ENCODE measurements at regions not wholly inside any gene's neighbourhood (a gene's known extent, or its start where the extent isn't known, plus 50 kb on each side); places are given as distances from the start of the nearest gene placed in this dataset.

DNA sequence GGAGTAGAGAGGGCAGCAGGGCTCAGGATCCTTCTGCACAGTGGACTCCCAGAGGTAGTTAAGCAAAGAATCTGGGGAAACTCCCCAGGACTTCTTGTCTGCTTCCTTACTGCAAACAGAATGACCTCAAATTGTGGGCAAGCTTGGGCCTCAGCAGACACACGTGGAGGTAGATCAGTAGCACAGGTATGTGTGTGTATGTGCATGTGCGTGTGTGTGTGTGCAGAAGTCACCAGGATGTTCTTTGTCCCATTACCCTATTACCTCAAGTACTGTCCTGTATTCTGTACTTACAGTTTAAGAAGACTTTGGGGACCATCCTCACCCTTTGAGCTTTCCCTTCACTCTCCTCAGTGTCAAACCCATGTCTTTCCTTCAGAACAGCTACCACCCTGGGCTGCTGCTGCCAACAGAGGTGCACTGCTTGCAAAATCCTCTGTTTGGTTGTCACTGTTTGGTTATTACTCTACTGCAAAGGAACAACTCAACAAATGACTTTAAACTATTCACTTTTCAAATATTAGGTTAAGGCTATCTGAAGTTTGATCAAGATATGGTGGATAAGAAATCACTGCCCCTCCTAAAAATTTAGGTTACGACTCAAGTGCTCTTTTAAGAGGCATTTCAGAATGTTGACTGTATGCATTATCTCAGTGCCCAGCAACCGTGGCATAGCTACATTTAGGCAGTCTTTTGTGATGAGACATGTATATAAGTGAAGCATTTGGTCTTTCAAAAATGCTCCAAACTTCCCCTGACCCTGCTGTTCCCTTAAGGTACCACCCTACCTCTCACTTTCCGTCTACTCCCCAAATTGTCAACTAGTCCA, 78.2 kb upstream of the MBIP start:
- Histone ChIP-seq H3K79me2 (replicated peaks; ENCODE audit: insufficient read depth, low read length) (no peaks in the 10 kb centered on the region), H3K36me3 (ENCODE audit: insufficient read depth, low read length) (no peaks in the 10 kb centered on the region), H3K9me3 (ENCODE audit: low read length) (no peaks in the 10 kb centered on the region), H4K20me1 (ENCODE audit: insufficient read depth) (no peaks in the 10 kb centered on the region), H3K4me2 (ENCODE audit: low read length) (no peak overlapping the region), H3K27ac (ENCODE audit: low read length) (no peak overlapping the region), H3F3A (ENCODE audit: insufficient read depth, low read length, poor library complexity, severe bottlenecking) (no peaks in the 10 kb centered on the region), H3K27me3 (ENCODE audit: insufficient read depth, low read depth, low read length) (no peaks in the 10 kb centered on the region), H3K4me3 (ENCODE audit: low read length) (no peak overlapping the region), H2AFZ (ENCODE audit: low read depth, low read length) (no peak overlapping the region), H3K9ac (ENCODE audit: low read length) (no peak overlapping the region), H3K9me2 (ENCODE audit: insufficient read depth, low read length) (no peaks in the 10 kb centered on the region)
- no peak for TF ChIP-seq EZH2 (IDR thresholded peaks at IDR 0.05; ENCODE audit: borderline replicate concordance, insufficient read depth, low read length, poor library complexity, severe bottlenecking)
- no peak for TF ChIP-seq SMC3 (conservative IDR thresholded peaks at IDR 0.05; ENCODE audit: poor library complexity)
- no peak for TF ChIP-seq TAF1 (IDR thresholded peaks at IDR 0.05; ENCODE audit: low read depth)
- TF ChIP-seq, protein P1, sequence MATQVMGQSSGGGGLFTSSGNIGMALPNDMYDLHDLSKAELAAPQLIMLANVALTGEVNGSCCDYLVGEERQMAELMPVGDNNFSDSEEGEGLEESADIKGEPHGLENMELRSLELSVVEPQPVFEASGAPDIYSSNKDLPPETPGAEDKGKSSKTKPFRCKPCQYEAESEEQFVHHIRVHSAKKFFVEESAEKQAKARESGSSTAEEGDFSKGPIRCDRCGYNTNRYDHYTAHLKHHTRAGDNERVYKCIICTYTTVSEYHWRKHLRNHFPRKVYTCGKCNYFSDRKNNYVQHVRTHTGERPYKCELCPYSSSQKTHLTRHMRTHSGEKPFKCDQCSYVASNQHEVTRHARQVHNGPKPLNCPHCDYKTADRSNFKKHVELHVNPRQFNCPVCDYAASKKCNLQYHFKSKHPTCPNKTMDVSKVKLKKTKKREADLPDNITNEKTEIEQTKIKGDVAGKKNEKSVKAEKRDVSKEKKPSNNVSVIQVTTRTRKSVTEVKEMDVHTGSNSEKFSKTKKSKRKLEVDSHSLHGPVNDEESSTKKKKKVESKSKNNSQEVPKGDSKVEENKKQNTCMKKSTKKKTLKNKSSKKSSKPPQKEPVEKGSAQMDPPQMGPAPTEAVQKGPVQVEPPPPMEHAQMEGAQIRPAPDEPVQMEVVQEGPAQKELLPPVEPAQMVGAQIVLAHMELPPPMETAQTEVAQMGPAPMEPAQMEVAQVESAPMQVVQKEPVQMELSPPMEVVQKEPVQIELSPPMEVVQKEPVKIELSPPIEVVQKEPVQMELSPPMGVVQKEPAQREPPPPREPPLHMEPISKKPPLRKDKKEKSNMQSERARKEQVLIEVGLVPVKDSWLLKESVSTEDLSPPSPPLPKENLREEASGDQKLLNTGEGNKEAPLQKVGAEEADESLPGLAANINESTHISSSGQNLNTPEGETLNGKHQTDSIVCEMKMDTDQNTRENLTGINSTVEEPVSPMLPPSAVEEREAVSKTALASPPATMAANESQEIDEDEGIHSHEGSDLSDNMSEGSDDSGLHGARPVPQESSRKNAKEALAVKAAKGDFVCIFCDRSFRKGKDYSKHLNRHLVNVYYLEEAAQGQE (IDR thresholded peaks at IDR 0.05; ENCODE audit: borderline replicate concordance), result no peak
- no peak for TF ChIP-seq MXI1 (conservative IDR thresholded peaks at IDR 0.05; ENCODE audit: poor library complexity, severe bottlenecking)
- TF ChIP-seq RAD21 (conservative IDR thresholded peaks at IDR 0.05), result no peak
- TF ChIP-seq EP300 (conservative IDR thresholded peaks at IDR 0.05; ENCODE audit: poor library complexity, severe bottlenecking), result no peak
- TF ChIP-seq, protein P2, sequence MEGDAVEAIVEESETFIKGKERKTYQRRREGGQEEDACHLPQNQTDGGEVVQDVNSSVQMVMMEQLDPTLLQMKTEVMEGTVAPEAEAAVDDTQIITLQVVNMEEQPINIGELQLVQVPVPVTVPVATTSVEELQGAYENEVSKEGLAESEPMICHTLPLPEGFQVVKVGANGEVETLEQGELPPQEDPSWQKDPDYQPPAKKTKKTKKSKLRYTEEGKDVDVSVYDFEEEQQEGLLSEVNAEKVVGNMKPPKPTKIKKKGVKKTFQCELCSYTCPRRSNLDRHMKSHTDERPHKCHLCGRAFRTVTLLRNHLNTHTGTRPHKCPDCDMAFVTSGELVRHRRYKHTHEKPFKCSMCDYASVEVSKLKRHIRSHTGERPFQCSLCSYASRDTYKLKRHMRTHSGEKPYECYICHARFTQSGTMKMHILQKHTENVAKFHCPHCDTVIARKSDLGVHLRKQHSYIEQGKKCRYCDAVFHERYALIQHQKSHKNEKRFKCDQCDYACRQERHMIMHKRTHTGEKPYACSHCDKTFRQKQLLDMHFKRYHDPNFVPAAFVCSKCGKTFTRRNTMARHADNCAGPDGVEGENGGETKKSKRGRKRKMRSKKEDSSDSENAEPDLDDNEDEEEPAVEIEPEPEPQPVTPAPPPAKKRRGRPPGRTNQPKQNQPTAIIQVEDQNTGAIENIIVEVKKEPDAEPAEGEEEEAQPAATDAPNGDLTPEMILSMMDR (IDR thresholded peaks at IDR 0.05; ENCODE audit: poor library complexity, severe bottlenecking), result no peak
- TF ChIP-seq POLR2AphosphoS5 (IDR thresholded peaks at IDR 0.05), result no peak

DNA sequence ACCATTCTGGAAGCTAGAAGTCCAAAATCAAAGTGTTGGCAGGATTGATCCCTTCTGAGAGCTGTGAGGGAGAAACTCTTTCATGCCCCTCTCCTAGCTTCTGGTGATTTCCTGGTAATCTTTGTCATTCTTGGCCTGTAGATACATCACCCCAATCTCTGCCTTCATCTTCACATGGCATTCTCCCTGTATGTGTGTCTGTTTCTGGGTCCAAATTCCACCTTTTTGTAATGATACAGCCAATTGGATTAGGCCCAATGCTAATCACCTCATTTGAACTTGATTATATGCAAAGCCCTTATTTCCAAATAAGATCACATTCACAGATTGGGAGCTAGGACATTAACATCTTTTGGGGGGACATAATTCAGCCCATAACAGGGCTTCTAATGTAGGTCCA, 76.9 kb upstream of the MBIP start:
- Histone ChIP-seq H3K4me3 (ENCODE audit: low read length) (no peak overlapping the region), H3K36me3 (ENCODE audit: insufficient read depth, low read length) (no peaks in the 10 kb centered on the region), H3K9me3 (ENCODE audit: low read length) (no peaks in the 10 kb centered on the region), H3K27me3 (ENCODE audit: insufficient read depth, low read depth, low read length) (no peaks in the 10 kb centered on the region), H3K79me2 (replicated peaks; ENCODE audit: insufficient read depth, low read length) (no peaks in the 10 kb centered on the region), H3F3A (ENCODE audit: insufficient read depth, low read length, poor library complexity, severe bottlenecking) (no peaks in the 10 kb centered on the region), H3K9ac (ENCODE audit: low read length) (no peak overlapping the region), H3K9me2 (ENCODE audit: insufficient read depth, low read length) (no peaks in the 10 kb centered on the region), H2AFZ (ENCODE audit: low read depth, low read length) (no peak overlapping the region), H3K27ac (ENCODE audit: low read length) (no peak overlapping the region), H3K4me2 (ENCODE audit: low read length) (no peak overlapping the region), H4K20me1 (ENCODE audit: insufficient read depth) (no peaks in the 10 kb centered on the region)
- TF ChIP-seq EZH2 (IDR thresholded peaks at IDR 0.05; ENCODE audit: borderline replicate concordance, insufficient read depth, low read length, poor library complexity, severe bottlenecking) (no peak), RAD21 (conservative IDR thresholded peaks at IDR 0.05) (no peak), SMC3 (conservative IDR thresholded peaks at IDR 0.05; ENCODE audit: poor library complexity) (no peak), EP300 (conservative IDR thresholded peaks at IDR 0.05; ENCODE audit: poor library complexity, severe bottlenecking) (no peak), TAF1 (IDR thresholded peaks at IDR 0.05; ENCODE audit: low read depth) (no peak), MXI1 (conservative IDR thresholded peaks at IDR 0.05; ENCODE audit: poor library complexity, severe bottlenecking) (no peak), POLR2AphosphoS5 (IDR thresholded peaks at IDR 0.05) (no peak)
- TF ChIP-seq, protein P1 (IDR thresholded peaks at IDR 0.05; ENCODE audit: borderline replicate concordance), result no peak
- TF ChIP-seq, protein P2 (IDR thresholded peaks at IDR 0.05; ENCODE audit: poor library complexity, severe bottlenecking), result no peak
